Neural cell (in vitro differentiated cells): ENCODE measurements at regions not wholly inside any gene's neighbourhood (a gene's known extent, or its start where the extent isn't known, plus 50 kb on each side); places are given as distances from the start of the nearest gene placed in this dataset.

Experiments
- CTCF ChIP-seq: fragments of 450-650 bp; IDR thresholded peaks from 2 replicates; pipeline ENCODE4 v1.5.1; 2014; ENCODE audit warnings: antibody characterized with exemption, mild to moderate bottlenecking, moderate library complexity; ENCODE audit not compliant: poor library complexity, severe bottlenecking
- EP300 ChIP-seq: fragments of 450-650 bp; conservative IDR thresholded peaks from 2 replicates; pipeline ENCODE4 v1.6.1; 2014; ENCODE audit warnings: antibody characterized with exemption, mild to moderate bottlenecking, moderate library complexity; ENCODE audit not compliant: poor library complexity, severe bottlenecking
- EZH2 ChIP-seq: fragments of 200-600, 300-800 bp; shearing (Covaris generic), sonication (generic); IDR thresholded peaks from 2 replicates; pipeline ENCODE4 v1.6.1; 2014; ENCODE audit warnings: antibody characterized with exemption, low read length, borderline replicate concordance, mild to moderate bottlenecking; ENCODE audit not compliant: insufficient read depth, poor library complexity, severe bottlenecking
- MXI1 ChIP-seq: fragments of 450-650 bp; conservative IDR thresholded peaks from 2 replicates; pipeline ENCODE4 v1.6.1; 2014; ENCODE audit warnings: antibody characterized with exemption, mild to moderate bottlenecking; ENCODE audit not compliant: poor library complexity, severe bottlenecking
- POLR2AphosphoS5 ChIP-seq: IDR thresholded peaks from 2 replicates; pipeline ENCODE4 v1.6.1; 2012
- RAD21 ChIP-seq: fragments of 450-650 bp; conservative IDR thresholded peaks from 2 replicates; pipeline ENCODE4 v1.6.1; 2014; ENCODE audit warnings: antibody characterized with exemption, mild to moderate bottlenecking, moderate library complexity
- SMC3 ChIP-seq: fragments of 450-650 bp; conservative IDR thresholded peaks from 2 replicates; pipeline ENCODE4 v1.6.1; 2014; ENCODE audit warnings: antibody characterized with exemption, mild to moderate bottlenecking, moderate library complexity; ENCODE audit not compliant: poor library complexity
- TAF1 ChIP-seq: IDR thresholded peaks from 2 replicates; pipeline ENCODE4 v1.6.1; 2012; ENCODE audit warnings: low read depth
- TF ChIP-seq, protein P1 (sequence below): IDR thresholded peaks from 2 replicates; pipeline ENCODE4 v1.6.1; 2012; ENCODE audit warnings: borderline replicate concordance

- TF ChIP-seq TAF1 (no peak), CTCF (no peak), EP300 (no peak), EZH2 (no peak), SMC3 (no peak), POLR2AphosphoS5 (no peak), RAD21 (no peak), MXI1 (no peak)
- TF ChIP-seq, protein P1, sequence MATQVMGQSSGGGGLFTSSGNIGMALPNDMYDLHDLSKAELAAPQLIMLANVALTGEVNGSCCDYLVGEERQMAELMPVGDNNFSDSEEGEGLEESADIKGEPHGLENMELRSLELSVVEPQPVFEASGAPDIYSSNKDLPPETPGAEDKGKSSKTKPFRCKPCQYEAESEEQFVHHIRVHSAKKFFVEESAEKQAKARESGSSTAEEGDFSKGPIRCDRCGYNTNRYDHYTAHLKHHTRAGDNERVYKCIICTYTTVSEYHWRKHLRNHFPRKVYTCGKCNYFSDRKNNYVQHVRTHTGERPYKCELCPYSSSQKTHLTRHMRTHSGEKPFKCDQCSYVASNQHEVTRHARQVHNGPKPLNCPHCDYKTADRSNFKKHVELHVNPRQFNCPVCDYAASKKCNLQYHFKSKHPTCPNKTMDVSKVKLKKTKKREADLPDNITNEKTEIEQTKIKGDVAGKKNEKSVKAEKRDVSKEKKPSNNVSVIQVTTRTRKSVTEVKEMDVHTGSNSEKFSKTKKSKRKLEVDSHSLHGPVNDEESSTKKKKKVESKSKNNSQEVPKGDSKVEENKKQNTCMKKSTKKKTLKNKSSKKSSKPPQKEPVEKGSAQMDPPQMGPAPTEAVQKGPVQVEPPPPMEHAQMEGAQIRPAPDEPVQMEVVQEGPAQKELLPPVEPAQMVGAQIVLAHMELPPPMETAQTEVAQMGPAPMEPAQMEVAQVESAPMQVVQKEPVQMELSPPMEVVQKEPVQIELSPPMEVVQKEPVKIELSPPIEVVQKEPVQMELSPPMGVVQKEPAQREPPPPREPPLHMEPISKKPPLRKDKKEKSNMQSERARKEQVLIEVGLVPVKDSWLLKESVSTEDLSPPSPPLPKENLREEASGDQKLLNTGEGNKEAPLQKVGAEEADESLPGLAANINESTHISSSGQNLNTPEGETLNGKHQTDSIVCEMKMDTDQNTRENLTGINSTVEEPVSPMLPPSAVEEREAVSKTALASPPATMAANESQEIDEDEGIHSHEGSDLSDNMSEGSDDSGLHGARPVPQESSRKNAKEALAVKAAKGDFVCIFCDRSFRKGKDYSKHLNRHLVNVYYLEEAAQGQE: no peak
These were observed 636.1 kb downstream of the ARAP2 start for GRCh38 chr4:35608205-35608604.
